Sigmoid colon (tissue), 4 donors: ENCODE measurements at regions not wholly inside any gene's neighbourhood (a gene's known extent, or its start where the extent isn't known, plus 50 kb on each side); places are given as distances from the start of the nearest gene placed in this dataset.
"Not testable (repeated sequence)": the region's sequence is repeated elsewhere in the genome, so short reads cannot be mapped to it uniquely, and the experiment has no call there.

ENCODE experiments used
- CTCF ChIP-seq, 4 experiments: fragments of 450-650 bp in 3 of 4; fragments of 200-600 bp in 1 of 4; IDR thresholded peaks; one replicate each; pipeline ENCODE4 v1.5.1; 2016 to 2019; ENCODE audit warnings: antibody characterized with exemption in 4 of 4, mild to moderate bottlenecking in 3 of 4, moderate library complexity in 2 of 4
- POLR2AphosphoS5 ChIP-seq, 4 donors: sonication (generic); formaldehyde crosslinking; IDR thresholded peaks; one replicate each; pipeline ENCODE4 v1.6.1; 2017; ENCODE audit warnings: antibody characterized with exemption in 4 of 4

DNA sequence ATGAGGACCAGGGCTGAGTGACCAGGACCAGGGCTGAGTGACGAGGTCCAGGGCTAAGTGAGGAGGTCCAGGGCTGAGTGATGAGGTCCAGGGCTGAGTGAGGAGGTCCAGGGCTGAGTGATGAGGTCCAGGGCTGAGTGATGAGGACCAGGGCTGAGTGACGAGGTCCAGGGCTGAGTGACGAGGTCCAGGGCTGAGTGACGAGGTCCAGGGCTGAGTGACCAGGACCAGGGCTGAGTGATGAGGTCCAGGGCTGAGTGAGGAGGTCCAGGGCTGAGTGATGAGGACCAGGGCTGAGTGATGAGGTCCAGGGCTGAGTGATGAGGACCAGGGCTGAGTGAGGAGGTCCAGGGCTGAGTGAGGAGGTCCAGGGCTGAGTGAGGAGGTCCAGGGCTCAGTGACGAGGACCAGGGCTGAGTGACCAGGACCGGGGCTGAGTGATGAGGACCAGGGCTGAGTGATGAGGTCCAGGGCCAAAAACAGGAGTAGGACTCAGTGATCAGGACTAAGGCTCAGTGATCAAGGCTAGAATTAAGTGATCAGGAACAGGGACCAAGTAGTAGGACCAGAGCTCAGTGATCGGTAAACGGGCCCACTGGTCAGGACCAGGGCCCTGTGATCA is 176.8 kb downstream of the TMEM121 start:
- TF ChIP-seq CTCF, POLR2AphosphoS5 (IDR thresholded peaks at IDR 0.05): not testable (repeated sequence)
